GM23248 (cell line): ENCODE measurements at regions not wholly inside any gene's neighbourhood (a gene's known extent, or its start where the extent isn't known, plus 50 kb on each side); places are given as distances from the start of the nearest gene placed in this dataset.

Source experiments
- EZH2 ChIP-seq: fragments of 200-600 bp; sonication (generic); IDR thresholded peaks from 2 replicates; pipeline ENCODE4 v1.6.1; 2018; ENCODE audit warnings: antibody characterized with exemption, mild to moderate bottlenecking; ENCODE audit not compliant: insufficient read depth, poor library complexity, severe bottlenecking
- EZH2phosphoT487 ChIP-seq: fragments of 200-600 bp; sonication (generic); IDR thresholded peaks from 2 replicates; pipeline ENCODE4 v1.6.1; 2018; ENCODE audit warnings: antibody characterized with exemption, moderate library complexity, mild to moderate bottlenecking, low read depth; ENCODE audit not compliant: insufficient read depth

- TF ChIP-seq EZH2 (no peak), EZH2phosphoT487 (no peak)
These were observed 127.1 kb upstream of the ENPEP start for GRCh38 chr4:110348711-110349383.
